Activated T-helper 9 cell treated with anti-CD3 and anti-CD28 coated beads, Interleukin-2, amount 50 U/mL, for 16 hours (primary cell): ENCODE measurements at regions not wholly inside any gene's neighbourhood (a gene's known extent, or its start where the extent isn't known, plus 50 kb on each side); places are given as distances from the start of the nearest gene placed in this dataset.
"Not testable (repeated sequence)": the region's sequence is repeated elsewhere in the genome, so short reads cannot be mapped to it uniquely, and the experiment has no call there.

Experiments used
- DNase-seq: peaks from one replicate; pipeline ENCODE4 v3.0.0-alpha.2; 2020; ENCODE audit warnings: low read depth

DNA sequence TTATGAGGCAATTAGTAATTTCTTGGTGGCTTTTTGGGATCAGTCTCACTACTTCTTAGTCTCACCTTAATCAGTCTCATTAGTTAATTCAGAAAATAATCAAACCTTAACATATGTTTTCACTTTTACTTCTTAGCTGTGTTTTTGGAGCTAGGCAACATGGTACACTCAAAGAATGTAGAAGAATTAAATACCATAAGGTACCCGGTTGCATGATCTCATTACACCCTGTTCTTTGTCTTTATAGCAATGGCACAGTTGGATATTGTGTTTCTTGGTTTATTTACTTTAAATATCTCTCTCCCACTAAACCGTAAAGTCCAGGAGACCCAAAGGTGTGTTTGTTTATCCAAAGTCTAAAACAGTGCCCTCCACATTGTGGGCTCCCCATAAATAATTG, 132.3 kb downstream of the TNFSF18 start:
- no peak for DNase-seq

DNA sequence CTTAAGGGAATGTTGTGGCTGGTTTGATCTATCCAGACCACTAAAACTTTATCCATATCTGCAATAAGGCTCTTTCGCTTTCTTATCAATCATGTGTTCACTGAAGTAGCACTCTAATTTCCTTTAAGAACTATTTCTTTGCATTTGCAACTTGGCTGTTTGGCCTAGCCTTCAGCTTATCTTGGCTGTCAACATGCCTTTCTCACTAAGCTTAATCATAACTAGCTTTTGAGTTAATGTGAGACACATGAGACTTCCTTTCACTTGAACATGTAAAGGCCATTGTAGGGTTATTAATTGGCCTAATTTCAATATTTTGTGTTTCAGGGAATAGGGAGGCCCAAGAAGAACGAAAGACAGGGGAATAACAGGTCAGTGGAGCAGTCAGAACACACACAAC, 124.7 kb downstream of the TNFSF18 start:
- DNase-seq: no peak

DNA sequence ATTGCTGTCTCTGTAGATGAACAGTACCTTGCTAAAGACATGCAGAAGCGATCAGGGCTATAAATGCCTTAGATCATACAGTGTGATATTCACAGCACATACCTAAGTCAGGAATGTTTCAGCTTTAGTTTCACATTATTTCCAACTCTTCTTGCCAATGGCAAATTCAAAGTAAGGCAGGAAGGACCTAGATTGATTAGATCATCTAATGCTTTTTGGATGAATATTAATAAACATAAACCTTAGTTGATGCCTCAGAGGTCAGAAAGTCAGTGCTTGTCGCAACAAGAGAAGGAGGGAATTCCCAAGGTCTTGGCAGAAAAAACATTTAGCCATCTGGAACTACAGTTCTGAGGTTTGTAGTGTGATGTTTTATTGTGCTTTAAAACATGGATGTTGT, 122.3 kb downstream of the TNFSF18 start:
- no peak for DNase-seq

DNA sequence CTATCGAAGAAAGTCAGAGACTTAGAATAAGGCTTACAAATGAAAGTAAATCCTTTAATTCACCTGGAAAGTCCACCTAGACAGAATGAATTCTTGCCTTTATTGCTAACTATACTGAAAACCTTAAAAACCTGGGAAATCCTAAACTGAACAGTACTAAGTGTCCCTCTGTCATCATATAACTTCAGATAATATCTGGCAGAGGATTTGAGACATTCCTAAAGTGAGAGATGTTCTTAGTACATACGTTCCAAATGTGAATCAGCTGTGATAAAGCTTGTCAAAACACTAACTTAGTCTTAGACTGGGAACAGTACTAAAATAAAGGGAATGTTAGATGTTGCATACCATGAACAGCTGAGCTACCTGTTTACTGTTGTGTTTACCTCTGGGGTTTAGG, 121.7 kb downstream of the TNFSF18 start:
- DNase-seq: no peak

DNA sequence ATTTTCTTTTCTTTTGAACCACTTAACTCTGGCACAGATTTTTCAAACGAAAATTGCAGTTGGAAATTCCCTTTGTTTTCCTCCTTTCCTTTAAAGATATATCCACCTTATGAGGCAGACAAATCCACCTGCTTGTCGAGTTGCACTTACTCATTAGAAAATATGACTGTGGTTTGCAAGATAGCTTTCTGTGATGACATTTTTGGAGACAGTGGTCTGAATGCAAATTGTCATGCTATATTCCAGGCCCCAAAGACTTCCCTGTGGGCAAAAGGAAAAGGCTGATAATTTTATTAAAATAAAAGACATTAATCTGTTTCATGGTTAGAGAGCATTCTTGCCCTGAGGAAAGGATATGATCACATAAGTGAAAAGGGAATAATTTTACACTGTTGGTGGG, 120.6 kb downstream of the TNFSF18 start:
- DNase-seq: no peak

DNA sequence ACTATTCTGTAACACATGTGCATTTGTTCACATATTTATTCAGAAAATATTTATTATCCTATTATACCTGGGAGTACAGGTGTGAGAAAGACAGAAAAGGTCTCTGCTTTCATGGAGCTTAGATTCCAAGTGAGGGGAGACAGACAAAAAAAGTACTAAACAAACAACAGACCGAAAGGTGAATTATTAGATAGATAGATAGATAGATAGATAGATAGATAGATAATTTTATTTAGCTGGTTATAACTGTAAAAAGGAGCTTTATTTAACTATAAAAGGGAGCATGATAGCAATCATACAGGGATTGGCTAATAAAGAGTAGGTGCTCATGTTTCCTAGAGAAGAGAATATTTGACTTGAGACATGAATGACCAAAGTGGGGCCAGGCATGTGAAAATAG, 119.4 kb downstream of the TNFSF18 start:
- no peak for DNase-seq

DNA sequence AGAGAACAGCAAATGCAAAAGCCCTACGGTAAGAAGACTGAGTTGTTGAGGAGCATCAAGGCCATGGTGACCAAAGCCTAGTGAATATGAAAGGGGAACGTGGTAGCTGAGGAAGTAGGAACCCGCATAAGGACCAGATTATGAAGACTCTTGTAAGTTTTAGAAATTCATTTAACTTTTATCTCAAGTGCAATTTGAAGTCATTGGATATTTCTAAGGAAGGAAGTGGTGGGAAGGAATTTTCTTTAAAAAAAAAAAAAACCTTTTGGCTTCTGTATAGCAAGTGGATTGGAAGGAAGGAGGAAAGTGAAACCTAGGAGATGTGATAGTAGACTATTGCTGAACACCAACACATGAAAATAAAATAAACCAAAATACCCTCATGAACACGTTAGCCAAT, 119.0 kb downstream of the TNFSF18 start:
- DNase-seq: no peak

DNA sequence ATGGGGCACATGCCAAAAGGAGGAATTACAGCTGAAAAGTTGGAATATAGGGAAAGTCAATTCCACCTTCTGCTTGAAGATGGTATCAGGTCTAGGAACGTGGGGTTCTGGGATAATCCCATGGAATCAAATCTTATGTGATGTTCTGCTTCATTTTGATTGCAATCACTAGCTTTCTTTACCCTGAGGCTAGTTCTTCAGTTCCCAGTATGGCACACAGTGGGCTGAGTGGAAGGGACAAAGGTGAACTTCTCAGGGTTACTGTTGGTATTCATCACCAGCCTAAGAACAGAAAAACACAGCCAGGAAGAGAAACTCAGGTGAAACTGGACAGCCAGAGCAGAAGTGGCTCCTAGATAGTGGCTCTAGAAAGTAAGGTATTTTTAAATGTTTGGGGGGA, 117.8 kb downstream of the TNFSF18 start:
- no peak for DNase-seq

DNA sequence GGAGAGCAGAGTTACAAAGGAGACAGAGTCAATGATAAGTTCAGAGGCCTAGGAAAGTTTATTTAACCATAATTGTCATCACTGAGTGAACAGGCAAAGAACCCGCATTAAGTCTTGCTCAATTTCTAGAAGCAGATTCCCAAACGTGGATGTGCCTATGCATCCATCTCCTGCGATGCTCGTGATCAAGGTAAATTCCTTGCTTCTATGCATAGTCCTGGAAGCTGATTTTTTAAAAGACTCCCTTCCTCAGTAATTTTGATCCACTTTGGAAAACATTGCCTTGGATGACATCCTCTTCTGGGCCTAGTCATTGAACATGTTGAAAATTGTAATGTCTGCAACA, 116.4 kb downstream of the TNFSF18 start:
- no peak for DNase-seq

DNA sequence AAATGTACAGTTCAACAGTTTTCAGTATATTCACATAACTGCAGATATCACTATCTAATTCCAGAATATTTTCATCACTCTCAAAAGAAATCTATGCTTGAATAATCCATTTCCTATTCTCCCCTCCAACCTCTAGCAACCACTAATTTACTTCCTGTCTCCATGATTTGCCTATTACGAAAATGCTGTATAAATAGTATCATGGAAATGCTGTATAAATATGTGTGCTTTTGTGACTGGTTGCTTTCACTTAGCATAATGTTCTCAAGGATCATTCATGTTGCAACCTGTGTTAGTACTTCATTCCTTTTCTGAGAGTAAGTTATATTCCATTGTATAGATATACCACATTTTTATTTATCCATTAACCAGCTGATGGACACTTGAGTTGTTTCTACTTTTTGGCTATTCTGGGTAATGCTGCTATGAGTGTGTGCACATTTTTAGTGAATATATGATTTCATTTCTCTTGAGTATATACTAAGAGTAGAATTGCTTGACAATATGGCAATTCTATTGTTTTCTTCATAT, 115.6 kb downstream of the TNFSF18 start:
- DNase-seq: no peak

DNA sequence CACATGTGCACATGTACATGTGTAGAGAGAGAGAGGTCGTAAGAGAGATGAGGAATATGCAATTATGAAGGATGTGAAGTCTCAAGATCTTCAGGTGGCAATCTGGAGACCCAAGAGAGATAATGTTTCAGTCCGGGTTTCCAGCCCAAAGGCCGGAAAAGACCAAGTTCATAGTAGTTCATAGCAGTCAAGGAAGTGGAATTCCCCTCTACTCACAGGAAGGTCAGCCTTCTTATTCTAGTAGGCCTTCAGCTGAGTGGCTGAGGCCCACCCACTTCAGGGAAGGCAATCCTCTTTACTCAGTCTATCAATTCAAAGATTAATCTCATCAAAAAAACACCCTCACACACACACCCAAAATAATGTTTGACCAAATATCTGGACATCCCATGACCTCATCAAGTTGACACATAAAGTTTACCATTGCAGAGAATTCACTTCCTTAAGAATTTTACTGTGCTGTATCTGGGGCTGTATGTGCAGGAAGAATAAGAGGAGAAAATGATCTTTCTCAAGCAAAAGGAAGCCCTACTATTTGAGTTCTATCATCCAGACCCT, 114.6 kb downstream of the TNFSF18 start:
- no peak for DNase-seq

DNA sequence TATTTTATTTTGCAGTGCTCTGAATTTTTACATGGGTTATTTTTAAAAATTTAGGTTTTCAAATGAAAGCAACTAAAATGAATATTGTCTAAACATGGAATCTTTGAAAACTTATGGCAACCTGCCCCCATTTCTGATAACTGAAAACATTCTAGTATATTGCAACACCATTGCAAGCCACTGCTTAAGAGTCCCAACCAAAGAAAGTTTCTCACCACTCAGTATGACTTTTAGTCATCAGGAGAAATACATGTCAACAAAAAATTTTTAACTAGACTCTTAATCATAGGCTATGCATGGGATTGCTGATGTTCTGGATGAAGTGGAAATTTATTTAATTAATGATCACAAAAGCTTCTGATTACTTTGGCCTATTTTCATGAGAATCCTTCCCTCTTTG, 112.1 kb downstream of the TNFSF18 start:
- DNase-seq: no peak

DNA sequence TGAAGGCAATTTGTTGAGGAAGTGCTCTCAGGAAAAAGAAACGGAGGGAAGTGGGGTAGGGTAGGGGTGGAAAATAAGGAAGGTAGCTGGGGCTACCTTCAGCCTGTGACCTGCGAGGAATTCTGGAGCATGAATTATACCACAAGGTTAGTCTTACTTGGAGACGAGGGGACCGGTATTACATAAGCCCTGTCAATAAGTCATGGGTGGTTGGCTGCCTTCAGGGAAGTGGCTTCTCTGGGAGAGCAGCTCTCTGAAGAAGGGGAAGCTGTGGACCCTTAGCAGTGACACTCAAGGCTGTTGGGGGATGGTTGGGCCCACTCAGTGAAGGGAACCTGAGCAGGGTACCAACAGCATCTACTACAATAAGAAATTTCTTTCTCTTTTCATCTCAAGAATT, 111.3 kb downstream of the TNFSF18 start:
- DNase-seq: no peak

DNA sequence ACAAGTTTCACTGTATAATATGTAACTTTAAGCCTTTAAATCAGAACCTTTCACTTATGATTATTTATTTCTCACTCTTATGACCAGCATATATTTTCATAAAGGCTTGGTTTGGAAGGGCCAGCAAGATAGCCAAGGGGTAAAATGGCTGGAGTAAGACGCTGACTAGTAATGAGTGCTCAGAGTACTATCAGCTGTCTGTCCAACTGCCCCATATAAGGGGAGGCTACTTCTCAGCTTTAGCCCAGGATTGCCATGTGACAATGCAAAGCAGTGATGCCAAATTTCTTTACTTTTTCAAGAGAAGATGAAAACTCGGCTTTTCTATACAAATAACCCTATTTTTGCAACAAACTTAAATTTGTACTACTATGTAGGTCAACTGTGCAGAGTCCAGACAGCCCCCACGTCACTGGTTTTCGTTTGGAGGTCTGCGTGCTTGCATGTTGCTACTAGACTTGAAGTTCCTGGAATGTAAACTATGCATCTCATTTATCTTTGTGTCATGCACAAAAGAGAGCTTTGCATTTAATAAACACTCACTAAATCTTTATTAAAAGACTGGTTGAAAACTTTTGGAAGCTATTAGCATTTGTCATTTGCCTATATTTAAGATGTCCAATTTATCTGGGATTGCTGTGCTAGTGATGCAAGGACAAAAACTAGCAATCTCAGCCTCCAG, 110.4 kb downstream of the TNFSF18 start:
- DNase-seq: no peak

DNA sequence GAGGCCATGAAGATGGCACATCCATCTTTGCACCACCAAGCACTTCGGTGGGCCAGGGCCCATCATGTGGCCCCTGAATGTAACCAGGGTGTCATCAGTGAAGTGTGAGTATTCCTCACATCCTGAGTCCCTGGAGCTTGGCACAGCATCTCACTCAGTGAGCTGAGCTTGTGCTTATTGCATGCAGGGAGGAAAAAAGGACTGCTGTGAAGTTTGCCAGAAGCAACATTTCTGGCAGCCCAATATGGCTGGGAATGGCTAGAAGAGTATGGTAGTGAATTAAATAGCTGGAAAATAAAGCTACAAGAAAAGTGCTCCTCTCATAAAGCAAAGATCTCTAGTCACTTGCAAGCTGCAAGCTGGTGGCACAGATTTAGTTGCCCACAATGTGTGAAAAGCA, 109.3 kb downstream of the TNFSF18 start:
- DNase-seq: no peak

DNA sequence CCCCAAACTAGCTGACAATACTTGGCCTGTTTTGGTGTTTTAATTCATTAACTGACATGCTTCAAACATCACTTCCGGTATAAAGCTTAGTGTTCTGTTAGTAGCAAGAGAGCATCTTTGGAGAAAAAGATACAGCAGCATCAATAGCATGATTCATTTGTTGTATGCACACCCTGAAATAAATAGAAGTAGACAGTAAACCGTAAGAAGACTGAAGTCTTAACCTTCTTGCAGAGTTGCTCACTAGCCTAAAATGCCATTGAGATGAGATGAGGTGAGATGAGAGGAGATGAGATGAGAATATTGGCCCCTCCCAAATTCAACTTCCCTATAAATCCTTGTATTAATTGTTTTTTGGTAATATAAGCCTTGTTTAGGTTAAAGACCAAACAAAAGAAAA, 108.8 kb downstream of the TNFSF18 start:
- no peak for DNase-seq

DNA sequence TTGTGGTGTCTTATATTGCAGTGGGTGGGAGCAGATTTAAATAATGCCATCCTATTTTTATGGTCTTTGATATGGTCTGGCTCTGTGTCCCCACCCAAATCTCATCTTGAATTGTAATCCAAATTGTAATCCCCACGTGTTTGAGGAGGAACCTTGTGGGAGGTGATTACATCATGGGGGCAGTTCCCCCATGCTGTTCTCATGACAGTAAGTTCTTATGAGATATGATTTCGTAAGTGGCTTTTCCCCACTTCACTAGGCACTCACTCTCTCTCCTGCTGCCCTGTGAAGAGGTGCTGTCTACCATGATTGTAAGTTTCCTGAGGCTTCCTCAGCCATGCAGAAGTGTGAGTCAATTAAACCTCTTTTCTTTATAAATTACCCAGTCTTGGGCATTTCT, 107.6 kb downstream of the TNFSF18 start:
- DNase-seq: not testable (repeated sequence)

DNA sequence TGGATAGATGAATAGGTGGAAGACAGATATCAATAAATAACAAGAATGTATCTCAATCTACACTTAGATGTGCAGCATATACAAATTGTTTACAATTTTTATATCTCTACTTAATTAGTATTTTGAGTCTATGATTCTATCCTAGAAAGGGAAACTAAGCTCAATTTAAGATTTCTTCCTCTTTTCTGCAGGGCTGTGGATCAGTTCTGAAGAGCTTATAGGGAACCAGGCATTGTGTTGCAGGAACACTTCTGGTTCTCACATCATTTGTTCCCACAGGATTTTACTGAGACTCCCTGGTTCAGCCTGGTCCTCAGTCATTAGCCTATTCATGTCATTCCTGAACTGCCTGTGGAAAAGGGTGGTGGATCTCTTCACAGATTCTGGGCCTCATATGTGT, 105.8 kb downstream of the TNFSF18 start:
- DNase-seq: no peak

DNA sequence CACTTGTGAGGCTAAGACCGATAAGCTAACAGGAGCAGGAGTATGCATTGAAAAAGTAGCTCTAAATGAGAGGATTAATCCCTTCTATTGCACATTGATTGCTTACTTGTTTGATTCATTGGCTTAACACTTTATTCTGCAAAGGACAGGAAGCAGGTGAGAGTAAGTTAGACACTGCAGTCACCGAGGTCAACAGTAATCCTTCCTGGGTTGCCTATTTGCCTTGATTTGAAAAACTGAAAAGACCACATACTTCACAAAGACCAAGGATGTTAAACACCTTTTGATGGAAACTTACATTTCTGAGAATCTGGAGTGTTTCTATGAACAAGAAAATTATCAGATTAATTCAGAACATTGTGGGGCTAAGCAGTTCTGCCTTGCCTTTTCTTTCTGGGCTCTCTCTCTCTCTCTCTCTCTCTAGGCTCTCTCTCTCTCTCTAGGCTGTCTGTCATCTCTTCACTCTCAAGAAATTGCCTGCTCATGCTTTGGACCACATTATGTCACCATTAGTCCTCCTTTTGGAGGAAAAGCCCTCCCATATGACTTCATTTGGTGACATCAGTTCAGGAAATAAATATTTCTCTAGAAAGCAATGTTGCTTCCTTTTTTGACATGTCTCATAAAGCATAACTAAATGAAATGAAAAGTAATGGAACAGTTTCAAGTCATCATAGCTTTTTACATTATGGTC, 103.8 kb downstream of the TNFSF18 start:
- DNase-seq: no peak

DNA sequence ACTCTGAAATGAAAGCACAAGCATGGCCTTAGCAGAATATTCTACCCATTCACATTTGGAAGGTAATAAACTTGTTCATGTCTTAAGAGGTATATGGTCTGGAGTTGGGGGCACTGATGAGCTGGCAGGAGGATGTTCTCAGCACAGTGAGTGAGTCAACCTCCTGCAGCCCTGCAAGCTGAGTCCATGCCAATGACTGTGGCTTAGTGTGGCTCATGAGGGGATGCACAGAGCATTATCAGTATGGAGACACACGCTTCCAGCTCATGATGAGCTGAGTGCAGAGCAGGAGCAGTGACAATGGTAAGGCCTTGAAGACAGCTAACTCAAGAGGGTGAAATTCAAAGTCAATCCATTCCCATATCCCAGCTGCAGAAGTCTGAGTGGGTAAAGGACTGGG, 102.3 kb downstream of the TNFSF18 start:
- no peak for DNase-seq

DNA sequence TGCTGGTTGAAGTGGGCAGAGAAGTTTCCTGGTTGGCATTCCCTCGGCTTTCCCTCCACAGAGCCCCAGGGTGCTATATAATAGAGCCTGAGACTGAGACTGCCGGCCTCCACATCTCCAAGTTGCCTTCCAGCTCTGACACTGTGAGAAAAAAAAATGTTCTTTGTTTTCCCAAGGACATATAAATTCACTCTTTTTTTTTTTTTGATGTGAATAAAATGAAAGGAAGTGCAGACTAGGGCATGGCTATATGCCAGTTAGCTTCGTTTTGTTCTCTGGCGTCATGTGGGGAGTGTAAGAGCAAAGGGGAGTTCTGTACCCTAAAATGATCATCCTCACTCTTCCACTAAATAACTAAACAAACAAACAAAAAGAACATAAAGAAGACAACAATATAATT, 101.6 kb downstream of the TNFSF18 start:
- DNase-seq: no peak

DNA sequence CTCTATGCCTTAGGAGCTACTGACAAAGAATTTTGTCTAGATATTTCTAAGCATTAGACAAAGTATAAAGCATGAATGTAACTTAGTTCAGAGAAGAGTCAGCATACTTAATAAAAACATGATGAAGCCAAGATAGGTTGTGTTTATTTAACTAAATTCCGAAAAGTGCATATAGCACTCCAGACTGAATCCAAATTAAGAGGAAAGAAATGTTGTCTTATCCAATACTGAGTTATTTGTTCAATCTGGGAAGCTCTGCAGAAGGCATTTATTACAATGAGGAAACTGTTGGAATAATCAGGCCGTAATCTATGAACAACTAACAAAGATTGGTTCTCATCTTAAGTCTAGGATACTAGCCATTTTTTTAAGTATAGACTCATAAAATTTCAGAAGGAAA, 100.2 kb downstream of the TNFSF18 start:
- DNase-seq: no peak

DNA sequence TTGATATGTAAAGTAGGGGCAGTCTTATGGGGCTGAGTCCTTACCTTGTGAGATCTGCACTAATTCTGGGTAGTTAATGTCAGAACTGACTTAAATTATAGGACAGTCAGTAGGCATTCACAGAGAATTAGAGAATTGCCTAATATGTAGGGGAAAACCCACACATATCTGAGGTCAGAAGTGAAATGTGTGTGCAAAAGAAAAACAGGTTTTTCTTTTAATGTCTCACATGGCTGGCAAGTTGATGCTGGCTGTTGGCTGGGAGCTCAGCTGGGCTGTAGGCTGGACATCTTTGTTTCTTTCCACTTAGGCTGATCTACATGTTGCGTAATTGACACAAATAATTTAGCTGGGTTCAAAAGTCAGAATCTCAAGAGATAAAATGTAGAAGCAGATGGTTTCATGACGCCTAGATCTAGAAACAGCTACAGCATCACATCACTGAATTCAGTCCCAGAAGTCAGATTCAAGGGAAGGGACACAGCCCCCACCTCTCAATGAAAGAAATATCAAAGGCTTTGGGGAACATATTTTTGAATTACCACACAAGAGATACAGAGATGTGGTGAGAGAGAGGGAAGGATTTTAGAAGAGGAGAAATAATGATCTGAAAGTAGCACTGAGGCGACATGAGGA, 98.9 kb downstream of the TNFSF18 start:
- DNase-seq: no peak
